Brain microvascular endothelial cell (primary cell): ENCODE measurements at regions not wholly inside any gene's neighbourhood (a gene's known extent, or its start where the extent isn't known, plus 50 kb on each side); places are given as distances from the start of the nearest gene placed in this dataset.
A peak's percentile ranks its signal among the peaks of the same experiment; 100 is the strongest.

Experiments used
- DNase-seq: peaks from one replicate; pipeline ENCODE4 v3.0.0-alpha.2; 2020
- H3K27ac ChIP-seq: fragments of 250-450 bp; sonication (Bioruptor Pico); 2 replicates; pipeline ENCODE4 v1.5.1; 2020; ENCODE audit warnings: mild to moderate bottlenecking, moderate library complexity
- H3K27me3 ChIP-seq: fragments of 250-450 bp; sonication (Bioruptor Pico); replicated peaks from 2 replicates; pipeline ENCODE4 v1.5.1; 2020; ENCODE audit warnings: mild to moderate bottlenecking
- H3K36me3 ChIP-seq: fragments of 250-450 bp; sonication (Bioruptor Pico); replicated peaks from 2 replicates; pipeline ENCODE4 v1.5.1; 2020; ENCODE audit warnings: mild to moderate bottlenecking
- H3K4me3 ChIP-seq: 2 replicates; pipeline ENCODE4 v1.5.1; 2011; ENCODE audit warnings: low read depth, mild to moderate bottlenecking, control low read depth, low read length, moderate library complexity
- CTCF ChIP-seq: IDR thresholded peaks from 2 replicates; pipeline ENCODE4 v1.5.1; 2011; ENCODE audit warnings: low read depth, mild to moderate bottlenecking, moderate library complexity, low read length, control low read depth, inconsistent platforms; ENCODE audit errors: missing control alignments
- in situ Hi-C: cut with HindIII; loops from 2 replicates; pipeline ENCODE4 v1.10.0; 2017; ENCODE audit warnings: low sequenced_read_pairs, low pct_ligation_motif_present

DNA sequence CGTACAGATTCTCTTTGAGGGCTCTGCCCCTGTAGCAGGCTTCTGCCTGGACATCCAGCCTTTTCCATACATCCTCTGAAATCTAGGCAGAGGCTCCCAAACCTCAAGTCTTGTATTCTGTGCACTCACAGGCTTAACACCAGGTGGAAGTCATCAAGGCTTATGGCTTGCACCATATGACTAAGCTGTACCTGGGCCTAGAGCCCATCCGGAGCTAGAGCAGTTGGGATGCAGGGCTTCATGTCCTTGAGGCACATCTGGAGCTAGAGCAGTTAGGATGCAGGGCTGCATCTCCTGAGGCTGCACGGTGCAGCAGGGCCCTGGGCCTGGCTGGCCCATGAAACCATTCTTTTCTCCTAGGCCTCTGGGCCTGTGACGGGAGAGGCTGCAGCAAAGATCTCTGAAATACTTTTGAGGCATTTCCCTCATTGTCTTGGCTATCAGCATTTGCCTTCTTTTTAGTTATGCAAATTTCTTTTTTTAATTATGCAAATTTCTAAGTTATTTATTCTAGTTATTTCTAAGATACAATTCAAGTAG, 98.7 kb downstream of the CD24 start:
- in situ Hi-C loops: no loop called here
- no peak for DNase-seq

DNA sequence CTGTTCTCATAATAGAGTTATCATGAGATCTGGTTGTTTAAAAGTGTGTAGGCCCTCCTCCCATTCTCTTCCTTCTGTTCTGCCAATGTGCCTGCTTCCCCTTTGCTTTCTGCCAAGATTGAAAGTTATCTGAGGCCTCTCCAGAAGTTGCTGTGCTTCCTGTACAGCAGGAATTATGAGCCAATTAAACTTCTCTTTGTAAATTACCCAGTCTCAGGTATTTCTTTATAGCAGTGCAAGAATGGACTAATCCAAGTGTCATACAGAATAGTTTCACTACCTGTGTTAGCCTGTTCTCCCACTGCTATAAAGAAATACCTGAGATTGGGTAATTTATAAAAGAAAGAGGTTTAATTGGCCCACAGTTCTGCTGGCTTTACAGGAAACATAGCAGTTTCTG, 100.0 kb downstream of the CD24 start:
- TF ChIP-seq CTCF: no peak
- H3K27me3 ChIP-seq: no peaks in the 10 kb centered on the region
- in situ Hi-C loops: no loop called here

More for the DNA sequence above, 98.7 kb downstream of the CD24 start:
- no peak for TF ChIP-seq CTCF
- H3K27me3 ChIP-seq: no peaks in the 10 kb centered on the region
- H3K27ac ChIP-seq: no peak overlapping the region
- H3K4me3 ChIP-seq: no peak overlapping the region
- no peaks in the 10 kb centered on the region for H3K36me3 ChIP-seq

GRCh38 chr6:106872049-106872448, 102.5 kb downstream of the CD24 start:
- TF ChIP-seq CTCF: no peak
- H3K27me3 ChIP-seq: no peaks in the 10 kb centered on the region
- no peaks in the 10 kb centered on the region for H3K36me3 ChIP-seq
- DNase-seq: no peak
- no peak overlapping the region for H3K27ac ChIP-seq
- H3K4me3 ChIP-seq: no peak overlapping the region
- in situ Hi-C loops: no loop called here

More for the DNA sequence above, 100.0 kb downstream of the CD24 start:
- H3K27ac ChIP-seq: no peak overlapping the region
- H3K4me3 ChIP-seq: no peak overlapping the region
- no peak for DNase-seq
- H3K36me3 ChIP-seq: no peaks in the 10 kb centered on the region

DNA sequence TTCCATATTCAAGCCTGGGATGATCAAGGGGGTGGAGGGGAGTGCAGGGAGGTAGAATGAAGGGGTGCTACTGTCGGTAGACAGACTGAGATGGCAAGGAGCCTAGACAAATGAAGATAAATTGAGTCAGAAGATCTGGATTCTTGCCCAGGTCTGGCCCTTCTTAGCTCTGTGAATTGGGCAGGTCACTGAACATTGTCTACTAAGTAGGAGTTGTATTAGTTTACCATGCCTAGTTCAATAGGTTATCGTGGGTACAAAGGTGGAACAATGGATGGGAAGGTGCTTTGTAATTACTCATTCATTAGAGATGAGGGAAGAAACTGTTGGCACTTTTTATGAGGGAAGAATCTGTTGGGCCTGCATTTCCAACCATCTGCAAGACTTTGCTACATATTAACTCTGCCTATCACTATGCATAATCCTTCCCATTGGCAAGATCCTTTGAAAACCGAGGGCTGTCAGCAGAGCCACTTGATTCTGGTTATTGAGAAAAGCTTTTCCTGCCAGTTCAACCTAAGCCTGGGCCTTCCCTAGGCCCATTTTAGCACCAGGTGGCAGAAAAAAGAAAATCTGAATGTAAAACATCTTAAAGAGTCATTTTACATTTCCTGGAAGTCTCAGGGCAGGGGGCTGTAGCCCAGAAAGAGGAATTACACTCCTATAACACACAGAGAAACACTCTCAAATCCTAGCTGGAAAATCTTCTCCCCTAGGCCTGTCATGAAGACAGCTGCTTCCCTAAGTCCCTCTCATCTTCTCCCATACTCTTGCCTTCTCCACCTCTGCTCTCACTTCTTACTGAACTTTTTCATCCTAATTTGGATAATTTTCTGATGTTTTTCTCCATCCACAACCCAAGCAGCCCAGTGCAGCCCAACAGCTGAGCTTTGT, 103.5 kb downstream of the CD24 start:
- no peak for TF ChIP-seq CTCF
- no peaks in the 10 kb centered on the region for H3K36me3 ChIP-seq
- no peak for DNase-seq
- H3K4me3 ChIP-seq: no peak overlapping the region
- H3K27ac ChIP-seq: no peak overlapping the region
- in situ Hi-C loops: no loop called here
- H3K27me3 ChIP-seq: no peaks in the 10 kb centered on the region

DNA sequence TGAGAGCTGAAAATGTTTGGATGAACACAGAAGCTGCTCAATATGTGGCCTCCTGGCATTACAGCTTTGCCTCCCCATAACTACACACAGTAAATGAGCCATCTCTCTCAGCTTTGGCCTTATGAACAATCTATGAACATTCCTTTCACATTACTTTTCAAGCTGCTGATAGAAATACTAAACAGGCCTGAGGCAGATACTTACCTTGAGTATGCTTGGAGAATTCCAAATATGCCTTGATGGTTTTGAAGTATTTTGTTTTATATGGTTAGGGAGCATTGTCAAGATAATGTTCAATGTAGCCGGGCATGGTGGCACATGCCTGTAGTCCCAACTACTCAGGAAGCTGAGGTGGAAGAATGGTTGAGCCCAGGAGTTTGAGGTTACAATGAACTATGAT, 104.5 kb downstream of the CD24 start:
- DNase-seq: peak; percentile 24
- Histone ChIP-seq H3K27me3 (no peaks in the 10 kb centered on the region), H3K36me3 (no peaks in the 10 kb centered on the region), H3K27ac (no peak overlapping the region), H3K4me3 (no peak overlapping the region)
- no peak for TF ChIP-seq CTCF
- in situ Hi-C loops: no loop called here
